K562 (cell line): ENCODE measurements at regions not wholly inside any gene's neighbourhood (a gene's known extent, or its start where the extent isn't known, plus 50 kb on each side); places are given as distances from the start of the nearest gene placed in this dataset.

Source experiments
- ARID1B ChIP-seq: fragments of 450-650 bp; IDR thresholded peaks from 2 replicates; pipeline ENCODE4 v1.6.1; 2016; ENCODE audit warnings: antibody characterized with exemption, mild to moderate bottlenecking, inconsistent platforms
- E2F6 ChIP-seq, 2 experiments: IDR thresholded peaks; 2 replicates each; pipeline ENCODE4 v1.6.1; 2011; ENCODE audit warnings: borderline replicate concordance in 1 of 2, control low read depth in 1 of 2, low read depth in 1 of 2, low read length in 1 of 2, mild to moderate bottlenecking in 1 of 2, mixed read lengths in 1 of 2, moderate library complexity in 1 of 2; ENCODE audit not compliant: insufficient read depth in 1 of 2, insufficient read length in 1 of 2, poor library complexity in 1 of 2, severe bottlenecking in 1 of 2; ENCODE audit errors: extremely low read depth in 1 of 2
- HDAC3 ChIP-seq: fragments of 450-650 bp; IDR thresholded peaks from 2 replicates; pipeline ENCODE4 v1.6.1; 2018; ENCODE audit warnings: borderline replicate concordance, mild to moderate bottlenecking, moderate library complexity; ENCODE audit not compliant: partially characterized antibody
- JUN ChIP-seq, 2 experiments: sonication (generic) in 1 of 2; formaldehyde crosslinking in 1 of 2; IDR thresholded peaks; 2 replicates each; pipeline versions ENCODE4 v1.6.1 to v1.8.0; 2012 to 2022; ENCODE audit warnings: borderline replicate concordance in 2 of 2, mild to moderate bottlenecking in 2 of 2, improper control_type of control experiment in 1 of 2, low read depth in 1 of 2, low read length in 1 of 2, missing genetic modification reagents in 1 of 2
- KAT2B ChIP-seq: IDR thresholded peaks from one replicate; pipeline ENCODE4 v1.6.1; 2012; ENCODE audit warnings: low read depth, mild to moderate bottlenecking, control low read depth, inconsistent platforms, low read length, moderate library complexity
- PTTG1 ChIP-seq: fragments of 450-650 bp; IDR thresholded peaks from 2 replicates; pipeline ENCODE4 v1.6.1; 2016; ENCODE audit warnings: low read depth, mild to moderate bottlenecking, missing genetic modification characterization, missing compliant biosample characterization
- SOX6 ChIP-seq: fragments of 450-650 bp; IDR thresholded peaks from 2 replicates; pipeline ENCODE4 v1.6.1; 2014; ENCODE audit warnings: mild to moderate bottlenecking
- TRIM25 ChIP-seq: fragments of 450-650 bp; IDR thresholded peaks from 2 replicates; pipeline ENCODE4 v1.7.0; 2016; ENCODE audit warnings: borderline replicate concordance
- WHSC1 ChIP-seq: IDR thresholded peaks from one replicate; pipeline ENCODE4 v1.6.1; 2012; ENCODE audit warnings: low read length, control low read depth, inconsistent platforms
- ZBTB33 ChIP-seq: sonication (generic); formaldehyde crosslinking; IDR thresholded peaks from 2 replicates; pipeline ENCODE4 v1.8.1; 2023; ENCODE audit warnings: mild to moderate bottlenecking, missing genetic modification reagents
- ZNF224 ChIP-seq: sonication (generic); formaldehyde crosslinking; IDR thresholded peaks from 2 replicates; pipeline ENCODE4 v1.8.0; 2022; ENCODE audit warnings: mild to moderate bottlenecking, missing genetic modification reagents
- ZNF436 ChIP-seq: fragments of 250-450, 450-650 bp; sonication (Bioruptor Pico); formaldehyde crosslinking; IDR thresholded peaks from 2 replicates; pipeline ENCODE4 v1.7.0; 2020; ENCODE audit warnings: mild to moderate bottlenecking
- ZNF449 ChIP-seq: fragments of 250-450 bp; sonication (Bioruptor Pico); IDR thresholded peaks from 2 replicates; pipeline ENCODE4 v1.8.0; 2022; ENCODE audit warnings: moderate library complexity, mild to moderate bottlenecking, inconsistent platforms
- ZNF655 ChIP-seq: fragments of 250-450 bp; sonication (Bioruptor Pico); IDR thresholded peaks from 2 replicates; pipeline ENCODE4 v1.5.0; 2021
- ZNF780A ChIP-seq: fragments of 250-450 bp; sonication (Bioruptor Pico); IDR thresholded peaks from 2 replicates; pipeline ENCODE4 v1.5.0; 2021; ENCODE audit warnings: mild to moderate bottlenecking

GRCh38 chr1:208962867-208963266 is 620.6 kb upstream of the CAMK1G start (continued):
- no peak for TF ChIP-seq PTTG1 (tag)
- TF ChIP-seq ZNF224 (CRISPR knock-in tag): no peak
- TF ChIP-seq KAT2B: no peak
- TF ChIP-seq ARID1B: no peak
- no peak for TF ChIP-seq ZNF436 (CRISPR knock-in tag)
- TF ChIP-seq ZNF655 (CRISPR knock-in tag): no peak
- no peak for TF ChIP-seq TRIM25
- no peak for TF ChIP-seq WHSC1
- TF ChIP-seq JUN (IDR thresholded peaks at IDR 0.05; ENCODE audit: borderline replicate concordance, low read depth, low read length): no peak
- no peak for TF ChIP-seq JUN (CRISPR knock-in tag; IDR thresholded peaks at IDR 0.05; ENCODE audit: borderline replicate concordance)
- no peak for TF ChIP-seq E2F6 (IDR thresholded peaks at IDR 0.05; ENCODE audit: borderline replicate concordance in 1 of 2, extremely low read depth in 1 of 2, insufficient read depth in 1 of 2, insufficient read length in 1 of 2, low read depth in 1 of 2, low read length in 1 of 2, poor library complexity in 1 of 2, severe bottlenecking in 1 of 2)
- TF ChIP-seq ZNF780A: no peak
- TF ChIP-seq HDAC3: no peak
- no peak for TF ChIP-seq SOX6
- no peak for TF ChIP-seq ZBTB33 (CRISPR knock-in tag)
- TF ChIP-seq ZNF449 (CRISPR knock-in tag): no peak
- TF ChIP-seq, all 486 proteins: peak for 0
